NB4 (cell line): ENCODE measurements at regions not wholly inside any gene's neighbourhood (a gene's known extent, or its start where the extent isn't known, plus 50 kb on each side); places are given as distances from the start of the nearest gene placed in this dataset.

Source experiments
- MYC ChIP-seq: IDR thresholded peaks from 2 replicates; pipeline ENCODE4 v1.6.1; 2011; ENCODE audit warnings: low read depth, low read length
- POLR2A ChIP-seq: IDR thresholded peaks from 2 replicates; pipeline ENCODE4 v1.6.1; 2011; ENCODE audit warnings: mild to moderate bottlenecking; ENCODE audit not compliant: insufficient read length; ENCODE audit errors: extremely low read depth
- TF ChIP-seq, protein P1 (sequence below): IDR thresholded peaks from 2 replicates; pipeline ENCODE4 v1.6.1; 2011; ENCODE audit warnings: low read depth, low read length
- TF ChIP-seq, protein P2 (sequence below): IDR thresholded peaks from one replicate; pipeline ENCODE4 v1.5.1; 2012; ENCODE audit warnings: low read depth, low read length

DNA sequence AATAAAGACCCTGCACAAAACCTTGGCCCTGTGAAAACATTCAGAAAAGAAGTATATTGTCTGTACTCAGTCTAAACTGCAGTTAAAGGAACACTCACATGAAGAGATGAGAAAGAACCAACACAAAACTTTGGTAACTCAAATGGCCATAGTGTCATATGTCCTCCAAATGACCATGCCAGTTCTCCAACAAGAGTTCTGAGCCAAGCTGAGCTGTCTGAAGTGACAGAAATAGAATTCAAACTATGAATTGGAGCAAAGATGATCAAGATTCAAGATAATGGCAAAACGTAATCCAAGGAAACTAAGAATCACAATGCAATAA is 739.3 kb upstream of the NDST4 start:
- TF ChIP-seq, protein P1, sequence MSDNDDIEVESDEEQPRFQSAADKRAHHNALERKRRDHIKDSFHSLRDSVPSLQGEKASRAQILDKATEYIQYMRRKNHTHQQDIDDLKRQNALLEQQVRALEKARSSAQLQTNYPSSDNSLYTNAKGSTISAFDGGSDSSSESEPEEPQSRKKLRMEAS: no peak
- TF ChIP-seq, protein P2, sequence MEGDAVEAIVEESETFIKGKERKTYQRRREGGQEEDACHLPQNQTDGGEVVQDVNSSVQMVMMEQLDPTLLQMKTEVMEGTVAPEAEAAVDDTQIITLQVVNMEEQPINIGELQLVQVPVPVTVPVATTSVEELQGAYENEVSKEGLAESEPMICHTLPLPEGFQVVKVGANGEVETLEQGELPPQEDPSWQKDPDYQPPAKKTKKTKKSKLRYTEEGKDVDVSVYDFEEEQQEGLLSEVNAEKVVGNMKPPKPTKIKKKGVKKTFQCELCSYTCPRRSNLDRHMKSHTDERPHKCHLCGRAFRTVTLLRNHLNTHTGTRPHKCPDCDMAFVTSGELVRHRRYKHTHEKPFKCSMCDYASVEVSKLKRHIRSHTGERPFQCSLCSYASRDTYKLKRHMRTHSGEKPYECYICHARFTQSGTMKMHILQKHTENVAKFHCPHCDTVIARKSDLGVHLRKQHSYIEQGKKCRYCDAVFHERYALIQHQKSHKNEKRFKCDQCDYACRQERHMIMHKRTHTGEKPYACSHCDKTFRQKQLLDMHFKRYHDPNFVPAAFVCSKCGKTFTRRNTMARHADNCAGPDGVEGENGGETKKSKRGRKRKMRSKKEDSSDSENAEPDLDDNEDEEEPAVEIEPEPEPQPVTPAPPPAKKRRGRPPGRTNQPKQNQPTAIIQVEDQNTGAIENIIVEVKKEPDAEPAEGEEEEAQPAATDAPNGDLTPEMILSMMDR: no peak
- no peak for TF ChIP-seq POLR2A
- no peak for TF ChIP-seq MYC
